HG02678 (cell line): ENCODE measurements at regions not wholly inside any gene's neighbourhood (a gene's known extent, or its start where the extent isn't known, plus 50 kb on each side); places are given as distances from the start of the nearest gene placed in this dataset.
"Not testable (repeated sequence)": the region's sequence is repeated elsewhere in the genome, so short reads cannot be mapped to it uniquely, and the experiment has no call there.

ENCODE experiments used
- ATAC-seq: cut with Tn5 transposase; IDR thresholded peaks from one replicate; pipeline ENCODE4 v1.9.1; 2021; ENCODE audit warnings: mild to moderate bottlenecking, moderate library complexity; ENCODE audit not compliant: unreplicated experiment

DNA sequence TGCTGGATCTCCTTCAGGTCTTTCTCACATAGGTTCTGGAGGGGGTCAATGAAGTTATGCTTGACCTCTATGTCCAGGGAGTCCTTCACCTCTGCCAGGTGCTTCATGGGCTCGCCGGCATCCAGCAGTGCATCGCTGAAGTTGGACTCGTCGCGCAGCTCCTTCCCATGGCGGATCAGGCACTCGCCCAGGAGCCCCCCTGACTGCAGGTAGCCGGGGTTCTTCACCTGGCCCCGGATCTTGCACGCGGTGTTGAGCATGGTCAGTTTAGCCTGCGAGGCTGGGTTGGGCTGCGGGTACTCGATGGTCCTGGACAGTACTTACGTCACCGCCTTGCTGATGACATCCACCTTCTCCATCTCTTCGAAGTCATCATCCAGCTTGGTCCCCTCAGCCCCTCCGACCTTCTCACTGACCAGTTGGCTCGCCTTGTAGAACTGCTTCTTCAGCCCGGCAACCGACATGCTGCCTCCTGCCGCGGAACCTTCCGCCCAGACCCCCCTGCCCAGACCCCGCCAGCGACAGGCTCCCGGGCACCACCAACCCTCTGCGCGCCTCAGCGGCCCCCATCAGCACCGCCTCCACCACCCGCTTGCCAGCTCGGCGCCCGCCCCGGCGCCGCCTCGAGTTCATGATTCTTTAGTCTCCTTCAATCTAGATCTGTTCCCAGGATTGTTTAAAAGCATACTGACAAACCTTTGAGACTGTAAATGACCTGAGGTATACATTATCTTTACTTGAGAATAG, 99.8 kb downstream of the KPNA2 start:
- no peak for ATAC-seq

DNA sequence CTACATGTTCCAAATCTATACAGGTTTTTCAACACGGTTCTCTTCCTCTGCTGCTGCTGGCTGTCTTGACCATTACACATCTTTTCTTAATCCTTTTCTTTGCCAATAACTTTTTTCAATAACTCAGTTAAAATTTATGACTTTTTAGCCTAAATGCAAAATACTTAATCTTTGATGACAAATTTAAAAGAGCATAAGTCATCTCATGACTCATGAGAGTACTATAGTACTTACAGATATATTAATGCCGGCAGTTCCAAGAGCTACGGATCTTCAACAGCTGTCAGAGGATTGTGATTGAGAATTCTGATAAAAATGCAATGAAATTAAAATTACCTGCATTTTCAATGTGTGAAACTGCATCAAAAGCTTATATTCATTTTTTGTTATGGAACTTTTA, 105.5 kb downstream of the KPNA2 start:
- ATAC-seq: no peak

DNA sequence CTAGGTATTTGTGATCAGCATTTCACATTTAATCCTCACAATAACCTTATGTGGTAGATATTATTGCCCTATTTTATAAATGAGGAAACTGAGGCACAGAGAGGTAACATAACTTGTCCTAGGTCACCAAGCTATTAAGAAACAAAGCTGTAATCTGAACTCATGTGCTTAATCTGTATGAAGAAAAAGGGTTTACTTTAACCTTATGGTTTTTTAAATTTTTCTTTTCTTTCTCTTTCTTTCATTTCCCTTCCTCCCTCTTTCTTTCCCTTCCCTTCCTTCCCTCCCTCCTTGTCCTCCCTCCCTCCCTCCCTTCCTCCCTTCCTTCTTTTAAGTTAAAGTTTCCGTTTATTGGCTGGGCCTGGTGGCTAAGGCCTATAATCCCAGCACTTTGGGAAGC, 105.2 kb upstream of the AMZ2 start:
- no peak for ATAC-seq

GRCh38 chr17:68143425-68143824, 104.4 kb upstream of the AMZ2 start:
- ATAC-seq: no peak

- ATAC-seq: no peak
These were observed 102.8 kb upstream of the AMZ2 start for GRCh38 chr17:68145088-68145487.

- ATAC-seq: no peak
These were observed 98.9 kb upstream of the AMZ2 start for GRCh38 chr17:68148936-68149335.

GRCh38 chr17:68152161-68152571, 95.7 kb upstream of the AMZ2 start:
- no peak for ATAC-seq

DNA sequence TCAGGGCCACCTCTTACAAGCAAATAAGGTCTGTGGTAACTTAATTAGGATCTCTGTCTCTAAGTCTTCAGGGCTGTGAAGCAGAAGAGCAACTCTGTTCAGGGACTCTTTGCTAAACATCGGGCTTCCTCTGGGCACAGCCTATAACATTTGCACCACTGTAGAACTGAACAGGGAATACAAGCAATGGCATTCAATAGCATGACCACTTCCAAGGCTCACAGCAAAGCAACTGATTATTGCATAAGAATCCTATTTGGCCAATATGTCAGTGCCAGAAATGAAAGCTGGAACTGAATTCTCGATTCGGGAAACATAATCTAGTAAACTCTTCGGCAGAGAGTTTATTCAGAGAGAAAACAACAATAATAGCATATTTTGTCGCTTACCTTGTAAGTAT, 92.2 kb upstream of the AMZ2 start:
- no peak for ATAC-seq

DNA sequence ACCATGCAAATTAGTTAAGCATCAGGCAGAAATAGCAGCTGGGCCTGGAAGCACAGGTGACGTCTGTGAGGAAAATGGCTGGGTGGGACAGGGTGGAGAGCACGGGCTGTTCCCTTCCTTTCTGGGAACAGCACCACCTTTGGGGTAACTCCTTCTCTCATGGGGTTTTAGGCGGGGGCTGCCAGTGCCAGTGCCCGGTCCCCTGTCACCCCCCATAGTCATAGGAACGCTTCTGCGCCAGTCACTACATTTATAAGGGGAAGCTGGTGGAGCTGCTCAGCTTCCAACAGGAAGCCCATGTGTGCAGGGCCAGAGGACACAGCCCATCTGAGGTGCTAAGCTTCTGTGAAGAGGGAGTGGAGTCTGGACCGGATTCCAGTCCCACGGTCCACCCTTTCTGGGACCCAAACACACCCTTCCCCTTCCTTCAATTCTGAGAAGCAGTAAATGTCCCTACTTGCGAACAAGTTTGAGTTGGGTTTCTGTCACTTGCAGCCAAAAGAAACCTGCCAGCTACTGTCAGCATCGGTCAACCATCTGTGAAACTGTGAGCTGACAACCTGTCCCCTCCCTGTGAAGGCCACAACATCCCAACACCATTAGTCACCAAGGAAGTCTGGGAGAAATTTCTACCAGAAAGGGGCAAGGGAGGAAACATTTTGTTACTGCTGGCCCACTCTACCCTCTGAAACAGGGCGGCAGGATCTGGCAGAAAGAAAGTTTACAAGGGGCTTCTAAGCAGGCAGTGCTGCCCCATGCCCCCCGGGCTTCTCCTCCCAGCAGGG, 86.0 kb upstream of the AMZ2 start:
- no peak for ATAC-seq

GRCh38 chr17:68168273-68169164, 79.3 kb upstream of the AMZ2 start:
- ATAC-seq: not testable (repeated sequence)

DNA sequence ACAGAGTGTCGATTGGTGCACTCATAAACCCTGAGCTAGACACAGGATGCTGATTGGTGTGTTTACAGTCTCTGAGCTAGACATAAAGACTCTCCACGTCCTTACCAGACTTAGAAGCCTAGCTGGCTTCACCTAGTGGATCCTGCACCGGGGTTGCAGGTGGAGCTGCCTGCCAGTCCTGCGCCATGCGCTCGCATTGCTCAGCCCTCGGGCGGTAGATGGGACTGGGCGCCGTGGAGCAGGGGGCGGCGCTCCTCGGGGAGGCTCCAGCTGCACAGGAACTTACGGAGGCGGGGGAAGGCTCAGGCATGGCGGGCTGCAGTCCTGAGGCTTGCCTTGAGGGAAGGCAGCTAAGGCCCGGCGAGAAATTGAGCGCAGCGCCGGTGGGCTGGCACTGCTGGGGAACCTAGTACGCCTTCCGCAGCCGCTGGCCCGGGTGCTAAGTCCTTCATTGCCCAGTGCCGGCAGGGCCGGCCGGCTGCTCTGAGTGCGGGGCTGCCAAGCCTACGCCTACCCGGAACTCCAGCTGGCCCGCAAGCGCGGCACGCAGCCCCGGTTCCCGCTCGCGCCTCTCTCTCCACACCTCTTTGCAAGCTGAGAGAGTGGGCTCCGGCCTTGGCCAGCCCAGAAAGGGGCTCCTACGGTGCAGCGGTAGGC, 78.5 kb upstream of the AMZ2 start:
- ATAC-seq: not testable (repeated sequence)

DNA sequence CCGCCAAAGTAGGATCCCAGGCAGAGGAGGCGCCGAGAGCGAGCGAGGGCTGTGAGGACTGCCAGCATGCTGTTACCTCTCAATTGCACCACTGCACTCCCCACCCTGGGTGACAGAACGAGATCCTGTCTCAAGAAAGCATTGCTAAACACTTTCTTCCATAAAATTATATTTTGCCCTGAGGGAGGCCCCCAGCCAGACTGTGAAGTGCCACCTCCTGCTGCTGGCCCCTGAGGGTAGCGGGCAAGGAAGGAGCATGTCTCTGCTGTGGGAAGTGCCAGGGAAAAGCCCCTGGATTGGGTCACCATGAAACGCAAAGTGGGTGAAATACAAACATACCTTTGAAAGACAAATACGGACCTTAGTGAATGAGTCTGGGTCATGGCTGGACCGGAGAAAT, 78.0 kb upstream of the AMZ2 start:
- no peak for ATAC-seq

DNA sequence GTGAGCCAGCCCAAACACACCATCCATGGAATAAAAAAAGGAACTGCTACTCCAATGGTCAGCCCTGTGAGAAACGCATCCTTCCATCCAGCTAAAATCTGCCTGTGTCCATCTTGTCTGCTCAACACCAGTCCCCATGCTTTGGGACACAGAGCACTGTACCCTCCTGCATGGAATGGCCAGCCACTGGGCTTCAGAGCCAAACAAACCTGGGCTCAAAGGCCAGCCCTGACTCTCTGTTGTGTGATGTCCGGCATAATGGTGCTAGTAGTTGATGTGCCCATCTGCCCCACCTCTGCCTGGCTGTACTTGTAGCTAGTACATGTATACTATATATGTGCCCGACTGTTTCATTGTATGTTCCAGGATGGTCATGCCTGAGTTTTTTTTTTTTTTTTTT, 77.6 kb upstream of the AMZ2 start:
- no peak for ATAC-seq

DNA sequence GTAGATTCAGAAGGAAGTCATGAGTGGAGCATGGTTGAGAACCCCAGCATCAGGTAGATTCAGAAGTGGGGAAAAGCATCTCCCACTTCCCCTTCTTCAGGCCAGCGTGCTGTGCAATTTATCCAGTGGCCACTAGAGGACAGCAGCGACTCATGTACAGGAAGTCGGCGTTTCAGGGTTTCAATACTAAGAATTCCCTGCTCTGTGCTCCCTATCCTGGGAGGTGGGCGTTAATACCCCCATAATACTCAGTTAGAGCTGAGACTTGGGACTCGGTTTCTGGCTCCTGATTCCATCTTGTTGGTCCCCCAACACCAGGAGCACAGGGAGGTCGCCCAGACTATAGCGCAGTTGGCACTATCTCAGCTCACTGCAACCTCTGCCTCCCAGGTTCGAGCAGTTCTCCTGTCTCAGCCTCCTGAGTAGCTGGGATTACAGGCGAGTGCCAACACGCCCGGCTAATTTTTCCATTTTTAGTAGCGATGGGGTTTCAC, 75.3 kb upstream of the AMZ2 start:
- ATAC-seq: peak; percentile 72

DNA sequence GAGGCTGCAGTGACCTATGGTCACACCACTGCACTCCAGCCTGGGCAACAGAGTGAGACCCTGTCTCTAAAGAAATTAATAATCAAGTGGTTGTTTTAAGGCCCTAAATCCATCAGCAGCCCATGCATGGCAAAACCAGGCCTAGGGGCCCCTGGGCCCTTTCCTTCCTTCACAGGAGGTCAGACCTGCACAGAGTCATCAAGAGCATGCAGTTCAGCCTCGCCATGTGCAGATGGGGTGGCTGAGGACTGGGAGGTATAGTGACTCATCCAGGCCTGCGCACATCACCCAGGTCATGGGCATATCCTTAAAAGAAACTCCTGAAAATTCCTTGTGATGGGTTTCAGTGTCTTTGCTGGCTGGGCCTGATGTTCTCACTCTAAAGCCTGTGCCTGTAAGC, 72.4 kb upstream of the AMZ2 start:
- ATAC-seq: no peak

GRCh38 chr17:68175905-68176304, 71.9 kb upstream of the AMZ2 start:
- ATAC-seq: no peak

DNA sequence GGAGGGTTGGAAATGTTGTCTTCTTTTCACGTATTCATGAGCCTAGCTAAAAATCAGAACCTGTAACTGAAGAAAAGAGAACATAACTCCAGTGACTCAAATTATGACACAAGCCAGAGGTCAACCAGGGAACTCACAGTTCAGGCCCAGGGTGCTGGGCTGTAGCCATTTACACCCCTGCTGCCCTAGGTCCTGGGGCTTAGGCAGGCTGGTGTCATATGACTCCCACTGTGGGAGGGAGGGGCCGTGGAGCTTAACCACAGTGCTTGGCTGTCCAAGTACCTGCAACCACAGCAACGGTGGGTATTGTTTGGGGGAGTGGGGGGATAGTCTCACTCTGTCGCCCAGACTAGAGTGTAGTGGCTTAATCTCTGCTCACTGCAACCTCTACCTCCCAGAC, 71.1 kb upstream of the AMZ2 start:
- no peak for ATAC-seq

DNA sequence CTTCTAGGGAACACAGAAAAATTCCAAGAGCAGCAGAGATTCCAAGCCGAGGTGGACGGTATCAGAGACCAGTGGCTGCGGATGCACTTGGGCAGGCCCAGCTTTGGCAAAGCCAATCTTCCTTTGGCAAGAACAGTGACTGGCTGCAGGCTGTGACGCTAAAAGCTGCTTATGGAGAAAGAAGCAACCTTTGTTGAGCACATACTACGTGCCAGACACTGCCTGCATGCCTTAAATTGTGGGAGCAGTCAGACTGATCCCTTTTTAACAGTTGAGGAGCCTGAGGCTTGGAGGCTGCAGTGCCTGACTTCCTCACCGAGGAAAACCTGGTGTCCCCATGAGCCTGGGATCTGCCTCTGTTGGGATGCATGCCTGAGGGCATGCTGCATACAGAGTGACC, 69.0 kb upstream of the AMZ2 start:
- no peak for ATAC-seq

GRCh38 chr17:68179236-68179925, 68.5 kb upstream of the AMZ2 start:
- no peak for ATAC-seq

- ATAC-seq: no peak
These were observed 67.9 kb upstream of the AMZ2 start for GRCh38 chr17:68179926-68180285.
